ENCODE measurements at regions not wholly inside any gene's neighbourhood (a gene's known extent, or its start where the extent isn't known, plus 50 kb on each side); places are given as distances from the start of the nearest gene placed in this dataset.

DNA sequence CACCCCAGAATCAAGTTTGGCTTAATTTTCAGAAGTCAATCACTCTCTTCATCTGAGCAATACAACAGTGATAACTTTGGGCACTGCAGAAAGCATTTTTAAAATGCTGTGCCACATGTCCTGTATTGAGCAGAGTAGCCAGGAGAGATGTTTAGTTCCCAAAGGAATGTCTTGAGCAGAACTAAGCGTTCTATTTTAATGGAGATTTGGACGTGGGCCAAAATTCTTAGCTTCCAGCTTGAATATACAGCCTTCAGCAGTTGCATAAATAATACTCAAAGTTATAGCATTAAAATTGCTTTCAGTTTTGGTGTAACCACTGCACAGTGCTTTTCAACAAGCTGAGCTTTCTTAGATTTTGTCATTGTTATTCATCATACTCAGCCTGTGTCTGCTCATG, 679.2 kb downstream of the NLGN4X start:
- no peak for DNase-seq (ENCODE audit: low spot score)

GRCh38 chrX:5537098-5537497, 691.6 kb downstream of the NLGN4X start:
- ATAC-seq, result no peak

More for the DNA sequence above, 679.2 kb downstream of the NLGN4X start:
- no peak for ATAC-seq

GRCh38 chrX:5536261-5536660, 692.4 kb downstream of the NLGN4X start:
- DNase-seq (ENCODE audit: low spot score), result no peak
- ATAC-seq, result no peak

More at GRCh38 chrX:5537098-5537497, 691.6 kb downstream of the NLGN4X start:
- no peak for DNase-seq (ENCODE audit: low spot score)

- no peak for ATAC-seq
Measured at GRCh38 chrX:5528057-5528456, 700.6 kb downstream of the NLGN4X start.

DNA sequence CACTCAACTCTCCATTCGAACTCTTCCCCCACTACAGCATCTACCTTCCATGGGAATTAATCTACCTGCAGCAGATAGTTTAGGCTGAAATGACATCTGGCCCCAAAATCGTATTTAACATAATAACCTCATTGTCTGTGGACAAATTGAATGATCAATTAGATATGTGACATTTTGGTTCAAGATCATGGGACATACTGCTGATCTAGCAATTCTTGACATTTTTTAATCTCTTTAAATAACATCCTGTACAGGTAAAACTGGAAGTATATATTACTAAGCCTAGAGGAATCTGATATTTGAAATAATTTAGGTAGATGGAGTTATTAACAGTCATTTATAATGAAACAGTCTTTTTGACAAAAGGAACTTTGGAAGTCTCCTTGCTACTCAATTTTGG, 702.5 kb downstream of the NLGN4X start:
- DNase-seq (ENCODE audit: low spot score), result no peak
- ATAC-seq, result no peak

More at GRCh38 chrX:5528057-5528456, 700.6 kb downstream of the NLGN4X start:
- DNase-seq (ENCODE audit: low spot score), result no peak

GRCh38 chrX:5490786-5491563, 737.7 kb downstream of the NLGN4X start:
- ATAC-seq, result no peak
- DNase-seq (ENCODE audit: low spot score), result no peak

DNA sequence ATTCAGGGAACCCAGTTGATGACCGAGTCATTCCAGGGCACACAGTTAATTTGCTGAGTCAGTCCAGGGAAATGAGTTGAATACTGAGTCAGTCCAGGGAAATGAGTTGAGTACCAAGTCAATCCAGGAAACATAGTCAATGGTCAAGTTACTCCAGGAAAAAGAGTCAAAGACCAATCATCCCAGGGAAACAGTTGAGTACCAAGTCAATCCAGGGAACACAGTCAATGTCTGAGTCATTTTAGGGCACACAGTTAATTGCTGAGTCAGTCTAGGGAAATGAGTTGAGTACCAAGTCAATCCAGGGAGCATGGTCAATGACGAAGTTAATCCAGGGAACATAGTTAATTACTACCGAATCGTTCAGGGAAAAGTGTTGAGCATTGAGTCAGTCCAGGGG, 754.4 kb downstream of the NLGN4X start:
- ATAC-seq, result no peak
- no peak for DNase-seq (ENCODE audit: low spot score)

GRCh38 chrX:5458300-5458842, 770.3 kb downstream of the NLGN4X start:
- DNase-seq (ENCODE audit: low spot score) (no peak), ATAC-seq (no peak)

DNA sequence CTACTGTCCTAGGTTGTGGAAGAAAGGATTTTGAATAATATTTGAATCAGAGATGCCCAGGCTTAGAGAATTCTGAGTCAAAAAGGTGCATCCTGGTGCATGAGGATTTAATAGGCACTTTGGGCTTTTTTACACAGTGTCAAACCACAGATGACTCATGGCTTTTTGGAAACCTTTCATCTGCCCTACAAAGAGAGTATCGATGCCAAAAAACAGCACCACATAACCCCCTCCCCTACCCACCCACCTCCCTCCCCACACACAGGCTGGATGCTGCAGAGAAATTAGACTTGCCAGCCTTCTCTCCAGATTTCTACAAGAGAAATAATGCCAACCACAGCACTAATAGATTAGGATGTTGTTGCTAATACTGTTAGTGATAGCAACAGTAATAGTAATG, 779.3 kb downstream of the NLGN4X start:
- no peak for ATAC-seq
- DNase-seq (ENCODE audit: low spot score), result no peak

DNA sequence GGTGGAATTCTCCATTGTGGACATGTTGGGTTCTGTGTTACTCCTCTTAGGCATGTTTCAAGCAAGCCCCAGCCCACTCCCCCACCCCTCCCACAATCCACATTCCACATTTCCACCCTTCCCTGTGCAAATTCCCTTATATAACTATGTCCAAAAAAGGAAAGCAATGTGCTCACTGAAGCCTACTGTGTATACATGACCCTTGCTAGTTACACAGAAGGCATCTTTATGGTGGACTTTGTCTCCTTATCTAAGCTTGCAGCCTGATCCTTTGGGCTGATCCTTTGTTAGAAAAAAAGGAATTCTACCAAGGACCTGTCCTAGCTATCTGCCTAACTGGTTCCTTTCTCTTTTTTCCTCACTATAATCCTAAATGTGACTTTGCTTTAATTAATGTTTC, 796.8 kb downstream of the NLGN4X start:
- ATAC-seq, result no peak

DNA sequence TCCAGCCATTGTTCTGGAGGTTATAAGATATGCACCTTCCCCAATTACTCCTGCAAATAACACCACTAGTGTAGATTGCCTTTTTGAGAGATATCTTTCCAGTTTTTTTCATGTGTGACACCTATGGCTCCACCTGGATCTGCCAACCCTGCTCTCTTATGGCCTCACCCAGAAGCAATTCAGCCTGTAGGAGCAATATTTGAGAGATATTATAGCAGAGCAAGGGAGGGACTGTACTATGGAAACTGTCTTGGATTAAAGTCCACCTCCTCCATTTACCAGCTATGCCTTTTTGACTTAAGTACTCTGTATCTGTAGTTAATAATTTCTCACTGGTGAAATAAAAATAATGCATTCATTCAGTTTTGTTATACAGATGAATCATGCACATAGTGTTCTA, 803.5 kb downstream of the NLGN4X start:
- no peak for DNase-seq (ENCODE audit: low spot score)
- ATAC-seq, result no peak

More for the DNA sequence above, 796.8 kb downstream of the NLGN4X start:
- no peak for DNase-seq (ENCODE audit: low spot score)

- ATAC-seq (no peak), DNase-seq (ENCODE audit: low spot score) (no peak)
Measured at GRCh38 chrX:5417381-5417780, 811.3 kb downstream of the NLGN4X start.

GRCh38 chrX:5415738-5416137, 812.9 kb downstream of the NLGN4X start:
- no peak for DNase-seq (ENCODE audit: low spot score)
- ATAC-seq, result no peak

- DNase-seq (ENCODE audit: low spot score), result no peak
- ATAC-seq, result no peak
Measured at GRCh38 chrX:5409106-5409505, 819.6 kb downstream of the NLGN4X start.

DNA sequence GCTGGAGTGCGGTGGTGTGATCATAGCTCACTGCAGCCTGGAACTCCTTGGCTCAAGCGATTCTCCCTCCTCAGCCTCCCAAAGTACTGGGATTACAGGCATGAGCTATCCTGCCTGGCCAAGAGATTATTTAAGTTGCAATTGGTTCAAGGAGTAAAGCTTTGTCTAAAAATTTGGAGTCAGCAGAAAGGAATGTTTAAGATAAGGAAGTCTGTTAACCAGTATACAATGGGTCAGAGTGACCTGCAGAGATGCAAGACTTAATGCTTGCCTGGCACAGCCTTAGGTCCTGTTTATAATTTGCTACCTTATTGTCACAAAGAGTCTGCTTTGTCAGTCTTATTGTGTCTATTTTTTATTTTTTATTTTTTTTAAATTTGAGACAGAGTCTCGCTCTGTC, 826.2 kb downstream of the NLGN4X start:
- ATAC-seq, result no peak

DNA sequence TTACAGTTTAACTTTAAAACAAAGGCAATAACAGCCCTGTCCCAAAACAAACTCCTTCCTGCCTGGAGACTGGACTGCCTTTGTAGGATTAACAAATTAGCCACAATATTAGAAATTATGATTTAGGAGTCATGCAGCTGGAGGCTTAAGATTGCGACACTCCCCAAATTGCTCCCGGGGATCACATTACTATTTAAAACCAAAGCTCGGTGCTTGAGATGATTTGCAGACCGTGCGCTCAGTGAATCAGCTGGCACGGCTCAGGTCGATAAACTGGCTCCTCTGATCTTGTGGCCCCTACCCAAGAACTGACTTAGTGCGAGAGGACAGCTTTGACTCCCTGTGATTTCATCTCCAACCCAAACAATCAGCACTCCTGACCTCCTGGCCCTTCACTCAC, 829.3 kb downstream of the NLGN4X start:
- ATAC-seq (no peak), DNase-seq (ENCODE audit: low spot score) (no peak)

More for the DNA sequence above, 826.2 kb downstream of the NLGN4X start:
- no peak for DNase-seq (ENCODE audit: low spot score)

GRCh38 chrX:5397409-5397808, 831.3 kb downstream of the NLGN4X start:
- DNase-seq (ENCODE audit: low spot score), result no peak
- no peak for ATAC-seq

DNA sequence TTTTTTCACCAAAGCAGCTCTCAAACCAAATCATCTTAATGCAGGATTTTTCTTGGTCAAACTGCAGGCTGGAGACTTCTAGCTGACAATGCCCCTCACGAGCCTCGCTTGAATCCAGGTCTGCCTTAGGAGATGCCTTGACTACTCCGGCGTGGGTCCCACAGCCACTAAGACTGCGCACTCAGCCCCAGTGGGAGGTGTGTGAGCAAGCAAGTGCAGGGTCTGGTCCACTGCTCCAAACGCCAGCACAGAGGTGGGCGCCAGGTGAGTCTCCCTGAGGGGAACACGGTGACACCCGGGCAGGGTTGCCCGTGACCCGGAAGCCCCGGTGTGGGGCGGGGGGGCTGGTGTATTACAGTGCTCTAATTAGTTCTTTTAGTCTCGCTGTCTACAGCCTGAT, 838.3 kb downstream of the NLGN4X start:
- DNase-seq (ENCODE audit: low spot score), result no peak
- no peak for ATAC-seq

DNA sequence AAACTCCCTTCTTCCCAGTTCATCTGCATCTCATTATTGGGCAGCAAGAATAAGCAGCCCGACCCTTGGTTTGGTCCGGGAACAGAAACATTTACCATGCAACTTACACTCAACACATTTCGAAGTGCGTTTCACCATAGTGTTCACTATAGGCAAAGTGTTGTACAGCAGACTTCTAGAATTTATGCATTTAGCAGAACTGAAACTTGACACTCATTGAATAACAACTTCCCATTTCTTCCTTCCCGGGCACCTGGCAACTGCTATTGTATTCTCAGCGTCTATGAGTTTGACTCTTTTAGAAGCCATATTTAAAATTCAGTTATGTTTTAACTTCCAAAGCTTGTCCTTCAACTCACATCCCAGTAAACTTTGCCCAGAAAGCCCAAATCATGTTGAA, 840.6 kb downstream of the NLGN4X start:
- no peak for DNase-seq (ENCODE audit: low spot score)
- ATAC-seq, result no peak

DNA sequence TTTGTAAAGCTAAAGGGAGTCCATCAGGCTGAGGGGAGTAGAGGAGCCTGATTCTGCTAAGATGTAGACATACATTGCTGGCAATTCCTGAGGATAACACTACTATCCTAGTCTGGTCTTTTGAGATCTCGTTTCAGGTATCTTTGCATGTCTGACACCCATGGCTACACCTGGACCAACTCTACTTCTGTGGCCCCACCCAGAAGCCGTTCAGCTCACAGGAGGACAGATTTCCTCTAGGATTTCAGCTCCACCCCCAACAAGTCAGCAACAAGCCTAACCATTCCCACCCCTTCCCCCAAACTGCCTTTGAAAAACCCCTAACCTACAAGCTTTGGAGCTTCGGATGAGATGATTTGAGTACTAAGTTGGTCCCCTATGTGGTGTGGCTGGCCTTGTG, 848.2 kb downstream of the NLGN4X start:
- ATAC-seq, result no peak
- DNase-seq (ENCODE audit: low spot score), result no peak

GRCh38 chrX:5341902-5342301, 886.8 kb downstream of the NLGN4X start:
- ATAC-seq, result no peak
- no peak for DNase-seq (ENCODE audit: low spot score)

DNA sequence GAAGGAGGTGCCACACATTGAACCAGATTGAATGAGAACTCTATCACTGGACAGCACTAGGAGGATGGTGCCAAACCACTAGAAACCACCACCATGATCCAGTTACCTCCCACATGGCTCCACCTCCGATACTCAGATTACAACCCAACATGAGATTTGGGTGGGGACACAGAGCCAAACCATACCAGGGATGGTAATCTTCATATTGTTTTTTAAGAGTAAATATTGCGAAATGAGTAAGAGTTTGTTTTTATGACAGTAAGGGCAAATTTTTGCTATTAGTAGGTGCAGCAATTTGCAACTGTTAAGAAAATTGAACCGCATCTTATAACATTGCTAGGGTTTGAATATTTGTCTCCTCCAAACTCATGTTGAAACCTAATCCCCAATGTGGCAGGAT, 891.5 kb downstream of the NLGN4X start:
- ATAC-seq (no peak), DNase-seq (ENCODE audit: low spot score) (no peak)

GRCh38 chrX:5324546-5324945, 904.1 kb downstream of the NLGN4X start:
- no peak for DNase-seq (ENCODE audit: low spot score)

More at GRCh38 chrX:5324546-5324945, 904.1 kb downstream of the NLGN4X start:
- ATAC-seq, result no peak
